ENCODE measurements at regions not wholly inside any gene's neighbourhood (a gene's known extent, or its start where the extent isn't known, plus 50 kb on each side); places are given as distances from the start of the nearest gene placed in this dataset.

DNA sequence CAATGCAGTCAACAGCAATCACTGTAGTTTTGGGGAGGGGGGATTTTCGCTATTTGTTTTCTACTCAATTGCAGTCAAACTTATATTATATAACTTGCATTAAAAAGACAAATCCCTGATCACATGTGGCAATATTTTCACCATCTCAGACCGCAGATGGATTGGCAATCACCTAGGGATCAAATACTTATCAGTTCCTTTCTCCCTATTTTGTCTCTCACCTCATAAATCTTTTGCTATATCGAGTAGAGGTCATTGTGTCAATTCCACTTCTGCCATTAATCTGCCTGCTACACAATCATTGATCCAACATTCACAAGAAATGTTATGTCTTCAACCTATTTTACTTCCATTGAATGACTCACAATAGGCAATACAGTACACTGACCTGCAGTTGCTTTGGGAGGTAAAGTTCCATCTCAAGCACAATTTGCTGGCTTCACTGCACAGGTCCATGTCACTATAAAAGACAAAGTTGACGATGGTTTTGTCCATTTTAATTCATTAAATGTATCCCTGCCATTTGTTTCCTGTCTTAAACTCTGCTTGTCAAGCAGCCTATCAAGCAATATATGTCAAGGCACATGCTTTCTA is 415.8 kb upstream of the PCDH9 start:
- Mint-ChIP-seq H3K36me3 (ENCODE audit: low read depth) (no peaks in the 10 kb centered on the region), H3K27me3 (ENCODE audit: low read depth, poor library complexity) (no peaks in the 10 kb centered on the region), H3K9me3 (no peaks in the 10 kb centered on the region), H3K4me3 (no peak overlapping the region), H3K4me1 (no peaks in the 10 kb centered on the region), H3K27ac (no peak overlapping the region)
- no peak for DNase-seq
- TF ChIP-seq, protein P1, sequence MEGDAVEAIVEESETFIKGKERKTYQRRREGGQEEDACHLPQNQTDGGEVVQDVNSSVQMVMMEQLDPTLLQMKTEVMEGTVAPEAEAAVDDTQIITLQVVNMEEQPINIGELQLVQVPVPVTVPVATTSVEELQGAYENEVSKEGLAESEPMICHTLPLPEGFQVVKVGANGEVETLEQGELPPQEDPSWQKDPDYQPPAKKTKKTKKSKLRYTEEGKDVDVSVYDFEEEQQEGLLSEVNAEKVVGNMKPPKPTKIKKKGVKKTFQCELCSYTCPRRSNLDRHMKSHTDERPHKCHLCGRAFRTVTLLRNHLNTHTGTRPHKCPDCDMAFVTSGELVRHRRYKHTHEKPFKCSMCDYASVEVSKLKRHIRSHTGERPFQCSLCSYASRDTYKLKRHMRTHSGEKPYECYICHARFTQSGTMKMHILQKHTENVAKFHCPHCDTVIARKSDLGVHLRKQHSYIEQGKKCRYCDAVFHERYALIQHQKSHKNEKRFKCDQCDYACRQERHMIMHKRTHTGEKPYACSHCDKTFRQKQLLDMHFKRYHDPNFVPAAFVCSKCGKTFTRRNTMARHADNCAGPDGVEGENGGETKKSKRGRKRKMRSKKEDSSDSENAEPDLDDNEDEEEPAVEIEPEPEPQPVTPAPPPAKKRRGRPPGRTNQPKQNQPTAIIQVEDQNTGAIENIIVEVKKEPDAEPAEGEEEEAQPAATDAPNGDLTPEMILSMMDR (IDR thresholded peaks at IDR 0.05): no peak

- Mint-ChIP-seq H3K36me3 (ENCODE audit: low read depth) (no peaks in the 10 kb centered on the region), H3K4me1 (no peaks in the 10 kb centered on the region), H3K4me3 (no peak overlapping the region), H3K27ac (no peak overlapping the region), H3K9me3 (no peaks in the 10 kb centered on the region), H3K27me3 (ENCODE audit: low read depth, poor library complexity) (no peaks in the 10 kb centered on the region)
- no peak for DNase-seq
- TF ChIP-seq, protein P1 (IDR thresholded peaks at IDR 0.05): no peak
These were observed 413.4 kb upstream of the PCDH9 start for GRCh38 chr13:67643516-67644055.

GRCh38 chr13:67642657-67643056 is 412.5 kb upstream of the PCDH9 start:
- Mint-ChIP-seq H3K36me3 (ENCODE audit: low read depth) (no peaks in the 10 kb centered on the region), H3K27me3 (ENCODE audit: low read depth, poor library complexity) (no peaks in the 10 kb centered on the region), H3K4me3 (no peak overlapping the region), H3K4me1 (no peaks in the 10 kb centered on the region), H3K9me3 (no peaks in the 10 kb centered on the region), H3K27ac (no peak overlapping the region)
- no peak for DNase-seq
- TF ChIP-seq, protein P1 (IDR thresholded peaks at IDR 0.05): no peak

- Mint-ChIP-seq H3K27ac (no peak overlapping the region), H3K9me3 (no peaks in the 10 kb centered on the region), H3K4me3 (no peak overlapping the region), H3K27me3 (ENCODE audit: low read depth, poor library complexity) (no peaks in the 10 kb centered on the region), H3K4me1 (no peaks in the 10 kb centered on the region), H3K36me3 (ENCODE audit: low read depth) (no peaks in the 10 kb centered on the region)
- TF ChIP-seq, protein P1 (IDR thresholded peaks at IDR 0.05): no peak
- no peak for DNase-seq
These were observed 405.6 kb upstream of the PCDH9 start for GRCh38 chr13:67635754-67636153.

DNA sequence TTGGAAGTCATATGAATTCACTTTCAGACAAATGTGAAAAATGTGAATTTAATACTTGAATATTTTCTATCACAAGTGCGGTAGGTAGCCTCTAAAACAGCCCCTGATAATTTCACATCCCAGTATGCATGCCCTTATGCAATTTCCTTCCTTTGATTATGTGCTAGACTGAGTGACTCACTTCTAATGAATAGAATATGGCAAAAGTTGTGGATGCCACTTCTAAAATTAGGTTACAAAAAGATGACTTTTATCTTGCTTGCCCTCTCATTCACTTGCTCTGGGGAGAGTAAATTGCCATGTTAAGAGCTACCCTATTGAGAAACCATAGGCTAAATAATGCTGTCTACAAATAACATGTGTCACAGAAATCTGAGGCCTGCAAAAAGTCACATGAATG is 402.5 kb upstream of the PCDH9 start:
- Mint-ChIP-seq H3K27ac (no peak overlapping the region), H3K9me3 (no peaks in the 10 kb centered on the region), H3K4me3 (no peak overlapping the region), H3K36me3 (ENCODE audit: low read depth) (no peaks in the 10 kb centered on the region), H3K4me1 (no peaks in the 10 kb centered on the region), H3K27me3 (ENCODE audit: low read depth, poor library complexity) (no peaks in the 10 kb centered on the region)
- TF ChIP-seq, protein P1 (IDR thresholded peaks at IDR 0.05): no peak
- no peak for DNase-seq

- TF ChIP-seq, protein P1 (IDR thresholded peaks at IDR 0.05): no peak
- Mint-ChIP-seq H3K27me3 (ENCODE audit: low read depth, poor library complexity) (no peaks in the 10 kb centered on the region), H3K36me3 (ENCODE audit: low read depth) (no peaks in the 10 kb centered on the region), H3K9me3 (no peaks in the 10 kb centered on the region), H3K4me3 (no peak overlapping the region), H3K27ac (no peak overlapping the region), H3K4me1 (no peaks in the 10 kb centered on the region)
- DNase-seq: no peak
These were observed 400.5 kb upstream of the PCDH9 start for GRCh38 chr13:67630640-67631039.

Measured in nephron progenitor cell (in vitro differentiated cells).